Testis (tissue), 2 donors: ENCODE measurements at regions not wholly inside any gene's neighbourhood (a gene's known extent, or its start where the extent isn't known, plus 50 kb on each side); places are given as distances from the start of the nearest gene placed in this dataset.

Experiments used
- DNase-seq: peaks from one replicate; pipeline ENCODE4 v3.0.0-alpha.2; 2019
- H3K27ac ChIP-seq, 2 donors: fragments of 200-600 bp; sonication (generic); one replicate each; pipeline ENCODE4 v1.5.1; 2019
- H3K27me3 ChIP-seq: fragments of 200-600 bp; sonication (generic); one replicate; pipeline ENCODE4 v1.5.1; 2019
- H3K36me3 ChIP-seq: fragments of 200-600 bp; sonication (generic); one replicate; pipeline ENCODE4 v1.5.1; 2017; ENCODE audit warnings: low read depth; ENCODE audit errors: missing control alignments
- H3K4me1 ChIP-seq: fragments of 200-600 bp; sonication (generic); one replicate; pipeline ENCODE4 v1.5.1; 2019
- H3K4me3 ChIP-seq, 2 donors: fragments of 200-600 bp; sonication (generic); one replicate each; pipeline ENCODE4 v1.5.1; 2017 to 2019
- H3K9me3 ChIP-seq: fragments of 200-600 bp; sonication (generic); one replicate; pipeline ENCODE4 v1.5.1; 2017
- POLR2A ChIP-seq: fragments of 450-650 bp; IDR thresholded peaks from one replicate; pipeline ENCODE4 v1.6.1; 2017; ENCODE audit warnings: antibody characterized with exemption, mild to moderate bottlenecking, moderate library complexity
- WGBS, 2 donors: methylation state at CpG; one replicate each; pipeline ENCODE4 v1.1.5; 2018; 5-methylcytosine and 5-hydroxymethylcytosine counted together
- intact Hi-C: fragments of 100-400 bp; cut with DNase I; formaldehyde crosslinking; loops from one replicate; pipeline ENCODE4 v1.15.1; 2023; ENCODE audit warnings: low total_unique reads
- TF ChIP-seq, protein P1 (sequence below), 3 experiments: fragments of 450-650 bp in 2 of 3; fragments of 200-600 bp in 1 of 3; sonication (generic) in 1 of 3; IDR thresholded peaks; one replicate each; pipeline ENCODE4 v1.5.1; 2016 to 2019; ENCODE audit warnings: antibody characterized with exemption in 3 of 3, mild to moderate bottlenecking in 2 of 3, moderate library complexity in 1 of 3

DNA sequence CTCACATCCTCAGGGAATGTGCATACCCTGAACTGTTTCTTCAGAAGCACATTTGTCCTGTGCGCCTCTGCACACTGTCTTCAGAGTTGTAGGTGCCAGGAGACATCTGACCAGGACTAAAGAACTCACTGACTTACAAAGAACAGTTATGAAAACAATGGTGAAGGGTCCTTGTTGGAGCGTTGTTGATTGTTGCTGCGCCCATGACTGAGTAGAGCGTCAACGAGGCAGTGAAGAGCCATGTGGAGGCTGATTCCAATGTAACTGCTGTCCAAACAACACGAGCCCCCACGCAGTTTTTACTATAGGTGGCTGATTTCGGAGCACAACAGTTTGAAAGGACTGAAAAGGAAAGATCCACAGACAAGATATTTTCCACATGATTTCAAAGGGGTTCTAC lies 380.3 kb downstream of the CDH26 start:
- Histone ChIP-seq H3K27ac (no peak overlapping the region), H3K9me3 (no peaks in the 10 kb centered on the region), H3K27me3 (no peaks in the 10 kb centered on the region), H3K36me3 (no peaks in the 10 kb centered on the region), H3K4me1 (no peaks in the 10 kb centered on the region), H3K4me3 (no peak overlapping the region)
- TF ChIP-seq POLR2A: no peak
- TF ChIP-seq, protein P1, sequence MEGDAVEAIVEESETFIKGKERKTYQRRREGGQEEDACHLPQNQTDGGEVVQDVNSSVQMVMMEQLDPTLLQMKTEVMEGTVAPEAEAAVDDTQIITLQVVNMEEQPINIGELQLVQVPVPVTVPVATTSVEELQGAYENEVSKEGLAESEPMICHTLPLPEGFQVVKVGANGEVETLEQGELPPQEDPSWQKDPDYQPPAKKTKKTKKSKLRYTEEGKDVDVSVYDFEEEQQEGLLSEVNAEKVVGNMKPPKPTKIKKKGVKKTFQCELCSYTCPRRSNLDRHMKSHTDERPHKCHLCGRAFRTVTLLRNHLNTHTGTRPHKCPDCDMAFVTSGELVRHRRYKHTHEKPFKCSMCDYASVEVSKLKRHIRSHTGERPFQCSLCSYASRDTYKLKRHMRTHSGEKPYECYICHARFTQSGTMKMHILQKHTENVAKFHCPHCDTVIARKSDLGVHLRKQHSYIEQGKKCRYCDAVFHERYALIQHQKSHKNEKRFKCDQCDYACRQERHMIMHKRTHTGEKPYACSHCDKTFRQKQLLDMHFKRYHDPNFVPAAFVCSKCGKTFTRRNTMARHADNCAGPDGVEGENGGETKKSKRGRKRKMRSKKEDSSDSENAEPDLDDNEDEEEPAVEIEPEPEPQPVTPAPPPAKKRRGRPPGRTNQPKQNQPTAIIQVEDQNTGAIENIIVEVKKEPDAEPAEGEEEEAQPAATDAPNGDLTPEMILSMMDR (IDR thresholded peaks at IDR 0.05): no peak
- no peak for DNase-seq
- intact Hi-C loops: no loop called here
- 86 to 93% methylated on average over 8 of the region's 8 CpGs for WGBS, 2 donors

DNA sequence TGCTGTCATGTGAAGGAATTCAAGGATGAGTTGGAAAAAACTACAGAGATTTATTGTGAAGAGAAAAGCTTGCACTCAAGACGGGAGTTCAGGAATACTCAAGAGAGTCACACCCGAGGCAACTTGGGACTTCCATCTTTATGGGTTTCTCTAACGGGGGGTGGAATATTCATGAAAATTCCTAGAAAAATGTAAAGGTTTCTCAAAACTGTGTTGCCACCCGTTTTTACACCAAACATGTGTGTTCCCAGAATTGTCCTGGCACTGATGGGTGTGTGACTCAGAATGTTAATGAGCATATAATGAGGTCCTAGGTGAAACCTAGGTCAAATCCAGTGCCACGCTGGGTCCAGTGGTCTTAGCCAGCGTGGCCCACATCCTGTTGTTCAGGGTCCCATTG lies 381.5 kb downstream of the CDH26 start:
- H3K36me3 ChIP-seq: no peaks in the 10 kb centered on the region
- H3K27ac ChIP-seq: no peak overlapping the region
- no peaks in the 10 kb centered on the region for H3K4me1 ChIP-seq

DNA sequence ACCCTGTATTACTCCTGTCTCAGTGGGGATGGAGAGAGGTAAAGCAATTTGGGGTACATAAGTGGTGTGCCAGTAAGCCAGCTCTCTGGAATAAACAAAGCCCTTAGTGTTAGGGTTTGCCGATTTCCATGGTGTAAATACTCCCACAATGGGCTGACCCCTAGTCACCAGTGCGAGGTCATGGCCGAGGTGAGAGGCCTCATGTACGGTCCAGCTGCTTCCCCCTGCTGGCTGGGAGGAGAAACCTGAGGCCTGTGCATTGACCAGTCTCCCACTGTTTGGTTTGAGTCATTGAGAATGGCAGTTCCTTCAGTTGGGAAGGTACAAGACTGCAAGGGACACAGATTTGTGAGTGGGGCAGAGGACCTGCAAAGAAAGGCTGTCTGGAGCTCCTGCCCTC lies 382.0 kb downstream of the CDH26 start:
- WGBS, 2 donors: 91 to 97% methylated on average over 4 of the region's 4 CpGs
- Histone ChIP-seq H3K4me3 (no peak overlapping the region), H3K4me1 (no peaks in the 10 kb centered on the region), H3K36me3 (no peaks in the 10 kb centered on the region), H3K27ac (no peak overlapping the region), H3K27me3 (no peaks in the 10 kb centered on the region), H3K9me3 (no peaks in the 10 kb centered on the region)
- TF ChIP-seq, protein P1 (IDR thresholded peaks at IDR 0.05): no peak
- no peak for TF ChIP-seq POLR2A
- no peak for DNase-seq
- intact Hi-C loops: no loop called here

More for the DNA sequence above, 381.5 kb downstream of the CDH26 start:
- DNase-seq: no peak
- no peak for TF ChIP-seq POLR2A
- TF ChIP-seq, protein P1 (IDR thresholded peaks at IDR 0.05): no peak
- intact Hi-C loops: no loop called here
- H3K4me3 ChIP-seq: no peak overlapping the region
- H3K27me3 ChIP-seq: no peaks in the 10 kb centered on the region
- H3K9me3 ChIP-seq: no peaks in the 10 kb centered on the region
- WGBS, 2 donors: 88 to 90% methylated on average over 6 of the region's 6 CpGs

DNA sequence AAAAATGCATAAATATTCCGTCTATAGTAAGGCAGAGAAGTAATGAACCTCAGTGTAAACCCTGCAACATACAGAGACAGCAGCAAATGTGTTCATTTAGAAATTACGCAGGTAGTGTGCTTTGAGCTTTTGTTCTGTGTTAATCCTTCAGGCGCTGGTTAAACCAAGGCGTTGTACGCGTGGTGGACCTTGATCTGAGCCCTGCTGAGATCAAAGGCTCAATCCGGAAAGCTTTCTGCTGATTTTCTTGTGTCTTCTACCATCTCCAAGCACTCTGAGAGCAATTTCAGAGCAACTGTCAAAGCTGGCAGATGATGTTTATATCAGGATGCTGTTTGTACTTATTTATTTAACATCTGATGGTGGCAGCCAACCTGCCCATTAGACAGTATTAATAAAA lies 382.8 kb downstream of the CDH26 start:
- TF ChIP-seq, protein P1 (IDR thresholded peaks at IDR 0.05): no peak
- no peak for TF ChIP-seq POLR2A
- no peaks in the 10 kb centered on the region for H3K36me3 ChIP-seq
- H3K4me1 ChIP-seq: no peaks in the 10 kb centered on the region
- no peaks in the 10 kb centered on the region for H3K27me3 ChIP-seq
- no peak overlapping the region for H3K27ac ChIP-seq
- H3K9me3 ChIP-seq: no peaks in the 10 kb centered on the region
- 93 to 95% methylated on average over 7 of the region's 7 CpGs for WGBS, 2 donors
- no peak for DNase-seq
- intact Hi-C loops: no loop called here
- H3K4me3 ChIP-seq: no peak overlapping the region

DNA sequence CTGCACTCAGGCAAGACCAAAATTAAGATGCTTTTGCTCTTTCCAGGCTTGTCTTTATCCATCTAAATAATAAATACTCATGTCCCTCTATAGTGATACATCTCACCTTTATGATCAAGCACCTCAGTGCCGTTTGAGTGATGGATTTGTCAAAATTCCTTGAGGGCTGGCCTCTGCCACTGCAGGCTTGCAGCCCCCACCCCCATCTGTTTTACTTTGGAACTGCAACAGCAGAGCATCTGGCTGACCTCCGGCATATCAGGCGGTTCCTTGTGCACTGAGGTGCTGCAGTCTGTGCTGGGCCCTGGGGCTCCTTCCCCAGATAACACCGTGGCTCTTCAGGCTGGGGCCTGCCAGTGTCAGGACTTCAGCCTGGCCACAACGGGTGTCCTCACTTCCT lies 386.9 kb downstream of the CDH26 start:
- no peak for DNase-seq
- no peak overlapping the region for H3K4me3 ChIP-seq
- no peaks in the 10 kb centered on the region for H3K27me3 ChIP-seq
- H3K27ac ChIP-seq: no peak overlapping the region
- intact Hi-C loops: no loop called here
- no peaks in the 10 kb centered on the region for H3K9me3 ChIP-seq
- no peaks in the 10 kb centered on the region for H3K4me1 ChIP-seq
- H3K36me3 ChIP-seq: no peaks in the 10 kb centered on the region
- TF ChIP-seq POLR2A: no peak
- TF ChIP-seq, protein P1 (IDR thresholded peaks at IDR 0.05): no peak
- WGBS, 2 donors: 77 to 81% methylated on average over 5 of the region's 5 CpGs
